DMS53 (cell line): ENCODE measurements at regions not wholly inside any gene's neighbourhood (a gene's known extent, or its start where the extent isn't known, plus 50 kb on each side); places are given as distances from the start of the nearest gene placed in this dataset.

Source experiments
- DNase-seq: peaks from one replicate; lab custom pipeline; 2025; lab: John Stamatoyannopoulos, UW

GRCh38 chr13:111558700-111559088, 238.3 kb downstream of the TEX29 start:
- DNase-seq = no peak

GRCh38 chr13:111559612-111560403, 239.4 kb downstream of the TEX29 start:
- DNase-seq = no peak

- no peak for DNase-seq
Observed at GRCh38 chr13:111561091-111561781, 240.8 kb downstream of the TEX29 start.

- no peak for DNase-seq
Observed at GRCh38 chr13:111562716-111563115, 242.3 kb downstream of the TEX29 start.

- DNase-seq = no peak
Observed at GRCh38 chr13:111564606-111565005, 244.2 kb downstream of the TEX29 start.

- no peak for DNase-seq
Observed at GRCh38 chr13:111565400-111565799, 245.0 kb downstream of the TEX29 start.

GRCh38 chr13:111566567-111566966, 246.1 kb downstream of the TEX29 start:
- no peak for DNase-seq

- DNase-seq = no peak
Observed at GRCh38 chr13:111567637-111568036, 247.2 kb downstream of the TEX29 start.

GRCh38 chr13:111568290-111568689, 247.8 kb downstream of the TEX29 start:
- DNase-seq = no peak

GRCh38 chr13:111570911-111571310, 250.5 kb downstream of the TEX29 start:
- DNase-seq = no peak

GRCh38 chr13:111572956-111573761, 252.7 kb downstream of the TEX29 start:
- no peak for DNase-seq

- no peak for DNase-seq
Observed at GRCh38 chr13:111573801-111574200, 253.4 kb downstream of the TEX29 start.

GRCh38 chr13:111575276-111575675, 254.8 kb downstream of the TEX29 start:
- DNase-seq = no peak

- no peak for DNase-seq
Observed at GRCh38 chr13:111575719-111576118, 255.3 kb downstream of the TEX29 start.

GRCh38 chr13:111577208-111577828, 256.9 kb downstream of the TEX29 start:
- no peak for DNase-seq

- DNase-seq = no peak
Observed at GRCh38 chr13:111577956-111578605, 257.6 kb downstream of the TEX29 start.

GRCh38 chr13:111584101-111584672, 263.7 kb downstream of the TEX29 start:
- no peak for DNase-seq

- DNase-seq = no peak
Observed at GRCh38 chr13:111584870-111585269, 264.4 kb downstream of the TEX29 start.

GRCh38 chr13:111586291-111586690, 265.8 kb downstream of the TEX29 start:
- no peak for DNase-seq

- DNase-seq = no peak
Observed at GRCh38 chr13:111587249-111587648, 266.8 kb downstream of the TEX29 start.

GRCh38 chr13:111589321-111589720, 268.9 kb downstream of the TEX29 start:
- DNase-seq = no peak
